Right ventricle myocardium superior (tissue), 1 donor: ENCODE measurements at regions not wholly inside any gene's neighbourhood (a gene's known extent, or its start where the extent isn't known, plus 50 kb on each side); places are given as distances from the start of the nearest gene placed in this dataset.
A peak's percentile ranks its signal among the peaks of the same experiment; 100 is the strongest.

Experiments
- ATAC-seq: fragments of 200-7000 bp; cut with Tn5 transposase; one replicate; pipeline ENCODE4 v1.9.1; 2020; ENCODE audit warnings: mild to moderate bottlenecking; ENCODE audit not compliant: poor library complexity
- DNase-seq: peaks from one replicate; pipeline ENCODE4 v3.0.0-alpha.2; 2020
- intact Hi-C: fragments of 100-400 bp; cut with DNase I; formaldehyde crosslinking; loops from one replicate; pipeline ENCODE4 v1.11.2; 2022
- donor health status: DM: no; HTN: yes; CAD: no; lungs with severe emphysema.

GRCh38 chr6:65876668-65877067, 169.6 kb upstream of the EYS start:
- ATAC-seq (no peak), DNase-seq (no peak)
- intact Hi-C loops = no loop called here

GRCh38 chr6:65852369-65852852, 145.4 kb upstream of the EYS start:
- no peak for DNase-seq
- intact Hi-C loops = no loop called here
- ATAC-seq = no peak

- intact Hi-C loops = no loop called here
- ATAC-seq = no peak
- no peak for DNase-seq
Measured at GRCh38 chr6:65830151-65830550, 123.1 kb upstream of the EYS start.

GRCh38 chr6:65819152-65819551, 112.1 kb upstream of the EYS start:
- DNase-seq = no peak
- ATAC-seq = no peak
- intact Hi-C loops = no loop called here

- intact Hi-C loops = no loop called here
- no peak for ATAC-seq
- DNase-seq = no peak
Measured at GRCh38 chr6:65818576-65818975, 111.5 kb upstream of the EYS start.

- DNase-seq (no peak), ATAC-seq (no peak)
- intact Hi-C loops = no loop called here
Measured at GRCh38 chr6:65816991-65817390, 110.0 kb upstream of the EYS start.

- ATAC-seq (no peak), DNase-seq (no peak)
- intact Hi-C loops = no loop called here
Measured at GRCh38 chr6:65814071-65814470, 107.0 kb upstream of the EYS start.

GRCh38 chr6:65803186-65803585, 96.2 kb upstream of the EYS start:
- no peak for DNase-seq
- intact Hi-C loops = no loop called here

GRCh38 chr6:65799389-65799788, 92.4 kb upstream of the EYS start:
- intact Hi-C loops = no loop called here
- ATAC-seq = no peak
- DNase-seq = no peak

More at GRCh38 chr6:65803186-65803585, 96.2 kb upstream of the EYS start:
- ATAC-seq = no peak

- intact Hi-C loops = no loop called here
- DNase-seq (no peak), ATAC-seq (no peak)
Measured at GRCh38 chr6:65798280-65799014, 91.4 kb upstream of the EYS start.

- DNase-seq (no peak), ATAC-seq (no peak)
- intact Hi-C loops = no loop called here
Measured at GRCh38 chr6:65790666-65791065, 83.6 kb upstream of the EYS start.

- intact Hi-C loops = no loop called here
- DNase-seq (peak; percentile 34), ATAC-seq (no peak)
Measured at GRCh38 chr6:65787787-65788186, 80.8 kb upstream of the EYS start.

GRCh38 chr6:65786815-65787214, 79.8 kb upstream of the EYS start:
- intact Hi-C loops = no loop called here
- ATAC-seq = no peak
- no peak for DNase-seq

- intact Hi-C loops = no loop called here
- DNase-seq (no peak), ATAC-seq (no peak)
Measured at GRCh38 chr6:65780691-65781090, 73.7 kb upstream of the EYS start.

GRCh38 chr6:65776332-65776731, 69.3 kb upstream of the EYS start:
- DNase-seq (no peak), ATAC-seq (no peak)
- intact Hi-C loops = no loop called here

GRCh38 chr6:65771946-65772345, 64.9 kb upstream of the EYS start:
- intact Hi-C loops = no loop called here
- no peak for DNase-seq
- ATAC-seq = no peak

- intact Hi-C loops = no loop called here
- ATAC-seq (no peak), DNase-seq (no peak)
Measured at GRCh38 chr6:65761890-65762289, 54.9 kb upstream of the EYS start.

- ATAC-seq (no peak), DNase-seq (no peak)
- intact Hi-C loops = no loop called here
Measured at GRCh38 chr6:65760285-65760684, 53.3 kb upstream of the EYS start.
